ENCODE measurements at regions not wholly inside any gene's neighbourhood (a gene's known extent, or its start where the extent isn't known, plus 50 kb on each side); places are given as distances from the start of the nearest gene placed in this dataset.

DNA sequence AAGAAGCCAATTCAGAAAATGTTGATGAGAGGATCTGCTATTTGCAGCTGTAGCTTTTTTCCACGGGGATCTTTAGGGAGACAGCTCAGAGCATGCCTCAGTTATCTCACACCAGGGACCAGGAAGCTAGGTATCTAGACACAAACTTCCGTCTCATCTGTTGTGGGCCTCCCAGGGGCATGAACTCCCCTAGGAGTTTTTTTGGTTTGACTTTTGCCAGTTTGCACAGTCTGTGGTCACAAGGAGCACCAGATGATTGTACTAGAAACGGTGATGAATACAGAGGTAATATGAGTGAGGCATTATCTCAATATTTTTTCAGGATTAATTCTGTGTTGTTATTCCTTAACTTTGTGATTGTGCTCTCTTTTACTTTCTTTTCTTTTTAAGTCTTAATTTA, 533.2 kb upstream of the SEMA6A start:
- FAIRE-seq: no peak
- no peak for DNase-seq (ENCODE audit: extremely low spot score, insufficient read length, low read depth)

- DNase-seq (ENCODE audit: extremely low spot score, insufficient read length, low read depth): no peak
- FAIRE-seq: no peak
Observed at GRCh38 chr5:117103703-117104102, 529.1 kb upstream of the SEMA6A start.

DNA sequence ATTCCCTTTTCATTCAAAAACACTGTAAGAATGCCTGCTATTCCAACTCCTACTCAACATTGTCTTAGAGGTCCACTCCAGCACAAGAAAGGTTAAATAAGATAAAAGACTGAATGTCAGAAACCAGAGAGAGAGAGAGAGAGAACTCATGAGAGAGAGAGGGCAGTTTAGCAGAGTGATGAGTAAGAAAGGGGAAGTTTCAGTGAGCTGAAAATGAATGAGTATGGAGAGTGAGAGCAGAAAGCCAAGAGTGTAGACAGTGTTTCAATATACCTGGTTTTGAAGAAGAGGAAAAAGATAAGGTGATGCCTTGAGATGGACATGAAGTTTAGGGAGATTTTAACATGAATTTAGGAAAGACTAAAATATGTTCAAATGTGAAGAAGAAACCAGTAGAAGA, 528.0 kb upstream of the SEMA6A start:
- DNase-seq (ENCODE audit: extremely low spot score, insufficient read length, low read depth) (no peak), FAIRE-seq (no peak)

DNA sequence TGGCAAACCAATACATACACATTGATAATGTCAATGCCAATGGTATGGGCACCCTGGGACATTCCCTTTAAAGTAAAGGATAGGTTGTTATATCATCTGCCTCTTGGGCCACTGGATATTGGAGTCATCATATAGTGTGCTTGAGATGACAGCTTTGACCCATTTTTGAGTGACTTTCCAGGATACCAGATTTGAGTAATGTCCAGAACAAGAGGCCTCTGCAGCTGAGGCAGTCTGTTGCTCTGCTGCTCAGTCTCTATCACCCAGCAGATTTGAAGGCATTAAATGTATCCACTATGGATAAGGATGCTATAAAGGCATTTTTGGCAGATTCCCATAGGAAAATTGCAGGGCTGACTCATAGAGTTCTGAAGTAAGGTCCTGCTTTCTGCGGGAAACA, 525.6 kb upstream of the SEMA6A start:
- FAIRE-seq (no peak), DNase-seq (ENCODE audit: extremely low spot score, insufficient read length, low read depth) (no peak)

- no peak for DNase-seq (ENCODE audit: extremely low spot score, insufficient read length, low read depth)
- no peak for FAIRE-seq
Observed at GRCh38 chr5:117098094-117098493, 523.5 kb upstream of the SEMA6A start.

DNA sequence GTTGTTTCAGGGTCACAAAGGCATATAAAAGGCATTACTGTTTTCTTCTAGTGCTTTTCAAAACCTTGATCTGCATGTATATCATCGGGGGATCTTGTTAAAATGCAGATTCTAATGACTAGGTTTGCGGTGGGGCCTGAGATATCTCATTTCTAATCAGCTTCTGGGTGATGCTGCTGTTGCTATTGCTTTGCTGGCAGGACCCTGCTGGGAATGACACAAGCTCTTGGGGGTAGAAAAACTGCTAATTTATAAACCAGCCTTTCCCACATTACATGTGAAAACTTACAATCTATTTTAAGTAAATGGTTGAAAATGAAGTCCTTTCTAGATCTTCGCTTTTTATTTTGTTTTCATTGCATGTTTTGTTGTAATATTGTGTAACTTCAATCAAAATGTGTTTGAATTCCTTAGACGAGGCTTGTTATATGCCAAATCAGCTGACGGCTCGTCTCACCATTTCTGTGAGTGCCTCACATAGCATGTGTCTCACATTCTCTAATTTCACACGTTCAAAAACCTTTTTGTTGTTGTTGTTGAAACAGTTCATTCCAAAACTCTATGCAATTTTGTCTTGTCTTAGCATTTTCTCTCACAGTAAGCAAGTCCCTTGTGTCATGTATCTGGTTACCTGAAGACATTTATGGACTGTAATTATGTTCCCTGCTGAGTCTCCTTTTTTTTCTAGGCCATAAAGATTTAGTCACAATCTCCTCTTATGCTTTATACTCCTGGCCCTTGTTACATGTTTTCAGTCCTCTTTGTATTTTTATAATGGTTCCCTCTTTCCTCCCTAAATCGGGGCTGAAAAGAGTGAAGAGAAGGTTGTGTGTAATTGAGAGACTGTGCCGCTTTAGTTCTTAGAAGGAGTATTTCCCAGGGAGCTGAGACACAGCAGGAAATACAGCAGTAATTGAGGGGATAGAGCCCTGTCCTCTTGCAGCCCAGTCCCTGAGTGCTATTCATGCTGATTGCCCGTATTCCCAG, 521.0 kb upstream of the SEMA6A start:
- no peak for FAIRE-seq
- DNase-seq (ENCODE audit: extremely low spot score, insufficient read length, low read depth): no peak

- FAIRE-seq: no peak
Observed at GRCh38 chr5:117094114-117094815, 519.6 kb upstream of the SEMA6A start.

DNA sequence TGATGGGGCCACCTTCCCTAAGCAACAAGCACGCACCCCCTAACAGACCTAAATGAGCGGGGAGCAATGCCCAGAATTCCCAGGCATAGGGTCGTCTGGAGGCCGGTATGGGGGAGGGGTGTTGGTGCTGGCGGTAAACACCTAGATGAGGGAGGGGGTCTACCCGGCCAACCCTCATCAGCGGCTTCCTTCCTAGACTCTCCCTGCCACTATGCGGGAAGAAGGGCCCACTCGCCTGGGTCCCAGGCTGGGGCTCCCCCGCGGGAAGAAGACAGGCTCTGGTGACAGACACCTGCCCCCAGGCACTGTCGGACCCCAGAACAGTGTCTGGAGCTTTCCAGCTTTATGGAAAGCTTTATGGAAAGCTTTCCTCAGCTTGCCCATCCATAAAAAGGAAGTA, 519.0 kb upstream of the SEMA6A start:
- FAIRE-seq (no peak), DNase-seq (ENCODE audit: extremely low spot score, insufficient read length, low read depth) (no peak)

More at GRCh38 chr5:117094114-117094815, 519.6 kb upstream of the SEMA6A start:
- no peak for DNase-seq (ENCODE audit: extremely low spot score, insufficient read length, low read depth)

- FAIRE-seq: no peak
- no peak for DNase-seq (ENCODE audit: extremely low spot score, insufficient read length, low read depth)
Observed at GRCh38 chr5:117089001-117089400, 514.4 kb upstream of the SEMA6A start.

DNA sequence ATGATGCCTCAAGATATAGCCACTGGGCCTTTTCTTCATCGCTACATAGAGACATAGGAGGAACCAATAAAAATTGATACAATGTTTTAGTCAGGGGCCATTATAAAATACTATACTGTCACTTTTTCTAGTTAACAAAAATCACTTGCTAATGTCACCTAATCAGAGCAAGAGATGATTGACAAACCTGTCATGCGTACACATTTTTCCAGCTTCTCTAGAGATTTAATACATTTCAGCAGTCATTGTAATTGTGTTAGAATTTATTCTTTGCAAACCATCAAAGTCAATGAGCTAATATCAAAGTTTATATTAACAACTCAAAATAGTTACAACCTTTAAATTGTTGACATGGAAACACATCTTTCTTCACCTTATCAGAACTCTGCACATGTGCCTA, 513.6 kb upstream of the SEMA6A start:
- DNase-seq (ENCODE audit: extremely low spot score, insufficient read length, low read depth) (no peak), FAIRE-seq (no peak)

GRCh38 chr5:117084067-117084466, 509.4 kb upstream of the SEMA6A start:
- FAIRE-seq (no peak), DNase-seq (ENCODE audit: extremely low spot score, insufficient read length, low read depth) (no peak)

GRCh38 chr5:117082977-117083376, 508.4 kb upstream of the SEMA6A start:
- DNase-seq (ENCODE audit: extremely low spot score, insufficient read length, low read depth) (no peak), FAIRE-seq (no peak)

- no peak for FAIRE-seq
- no peak for DNase-seq (ENCODE audit: extremely low spot score, insufficient read length, low read depth)
Observed at GRCh38 chr5:117077142-117077541, 502.5 kb upstream of the SEMA6A start.

- no peak for DNase-seq (ENCODE audit: extremely low spot score, insufficient read length, low read depth)
- FAIRE-seq: no peak
Observed at GRCh38 chr5:117072439-117072838, 497.8 kb upstream of the SEMA6A start.

GRCh38 chr5:117065800-117066199, 491.2 kb upstream of the SEMA6A start:
- FAIRE-seq: no peak
- DNase-seq (ENCODE audit: extremely low spot score, insufficient read length, low read depth): no peak

- DNase-seq (ENCODE audit: extremely low spot score, insufficient read length, low read depth) (no peak), FAIRE-seq (no peak)
Observed at GRCh38 chr5:117065161-117065560, 490.5 kb upstream of the SEMA6A start.

GRCh38 chr5:117060099-117060498, 485.5 kb upstream of the SEMA6A start:
- FAIRE-seq (no peak), DNase-seq (ENCODE audit: extremely low spot score, insufficient read length, low read depth) (no peak)

DNA sequence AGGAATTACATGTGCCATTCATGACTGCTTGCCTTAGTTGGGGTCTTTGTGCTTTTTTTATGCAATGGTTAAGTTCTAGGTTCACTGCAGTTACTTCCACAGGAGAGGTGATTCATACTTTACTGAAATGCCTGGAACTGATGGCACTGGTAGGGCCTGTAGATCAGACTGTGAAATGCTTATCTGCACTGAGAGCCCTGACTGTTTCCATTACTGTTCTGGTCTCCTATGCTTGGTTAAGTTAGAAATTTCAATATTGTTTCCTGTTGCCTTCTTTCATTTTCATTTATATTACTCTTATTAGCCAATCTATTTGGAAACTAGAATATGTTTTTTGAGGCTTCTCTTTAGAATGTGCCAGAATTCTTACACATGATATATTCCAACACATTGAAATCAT, 484.1 kb upstream of the SEMA6A start:
- DNase-seq (ENCODE audit: extremely low spot score, insufficient read length, low read depth) (no peak), FAIRE-seq (no peak)

- FAIRE-seq: no peak
- DNase-seq (ENCODE audit: extremely low spot score, insufficient read length, low read depth): no peak
Observed at GRCh38 chr5:117055517-117055916, 480.9 kb upstream of the SEMA6A start.

GRCh38 chr5:117054911-117055310, 480.3 kb upstream of the SEMA6A start:
- DNase-seq (ENCODE audit: extremely low spot score, insufficient read length, low read depth) (no peak), FAIRE-seq (no peak)

- no peak for DNase-seq (ENCODE audit: extremely low spot score, insufficient read length, low read depth)
- FAIRE-seq: no peak
Observed at GRCh38 chr5:117054141-117054540, 479.5 kb upstream of the SEMA6A start.

Measured in GM18507 (cell line).